ACC112 (cell line): ENCODE measurements at regions not wholly inside any gene's neighbourhood (a gene's known extent, or its start where the extent isn't known, plus 50 kb on each side); places are given as distances from the start of the nearest gene placed in this dataset.

ENCODE experiments used
- H2AFZ ChIP-seq: fragments of 200-600 bp; sonication (generic); one replicate; pipeline ENCODE4 v1.6.0; 2017; ENCODE audit warnings: antibody characterized with exemption, low read length; ENCODE audit not compliant: unreplicated experiment
- H3K27ac ChIP-seq: fragments of 200-600 bp; sonication (generic); 2 replicates; pipeline ENCODE4 v1.5.1; 2014; ENCODE audit warnings: low read depth, mild to moderate bottlenecking, antibody characterized with exemption, low read length, moderate library complexity
- H3K27me3 ChIP-seq: fragments of 200-600 bp; sonication (generic); 2 replicates; pipeline ENCODE4 v1.6.1; 2014; ENCODE audit warnings: mild to moderate bottlenecking, antibody characterized with exemption, low read length, moderate library complexity, mixed read lengths; ENCODE audit not compliant: insufficient read depth
- H3K36me3 ChIP-seq: fragments of 200-600 bp; sonication (generic); 2 replicates; pipeline ENCODE4 v1.6.1; 2016; ENCODE audit warnings: mild to moderate bottlenecking, antibody characterized with exemption, low read length, moderate library complexity, mixed read lengths; ENCODE audit not compliant: insufficient read depth
- H3K4me1 ChIP-seq: fragments of 200-600 bp; sonication (generic); one replicate; pipeline ENCODE4 v1.6.1; 2016; ENCODE audit warnings: low read length, mixed read lengths; ENCODE audit not compliant: insufficient read depth, unreplicated experiment, control insufficient read depth
- H3K4me3 ChIP-seq: fragments of 200-600 bp; sonication (generic); 2 replicates; pipeline ENCODE4 v1.5.1; 2014; ENCODE audit warnings: mild to moderate bottlenecking, low read depth, low read length
- H3K79me2 ChIP-seq: fragments of 200-600 bp; sonication (generic); one replicate; pipeline ENCODE4 v1.6.0; 2016; ENCODE audit warnings: low read length; ENCODE audit not compliant: control insufficient read depth, unreplicated experiment, insufficient read depth

DNA sequence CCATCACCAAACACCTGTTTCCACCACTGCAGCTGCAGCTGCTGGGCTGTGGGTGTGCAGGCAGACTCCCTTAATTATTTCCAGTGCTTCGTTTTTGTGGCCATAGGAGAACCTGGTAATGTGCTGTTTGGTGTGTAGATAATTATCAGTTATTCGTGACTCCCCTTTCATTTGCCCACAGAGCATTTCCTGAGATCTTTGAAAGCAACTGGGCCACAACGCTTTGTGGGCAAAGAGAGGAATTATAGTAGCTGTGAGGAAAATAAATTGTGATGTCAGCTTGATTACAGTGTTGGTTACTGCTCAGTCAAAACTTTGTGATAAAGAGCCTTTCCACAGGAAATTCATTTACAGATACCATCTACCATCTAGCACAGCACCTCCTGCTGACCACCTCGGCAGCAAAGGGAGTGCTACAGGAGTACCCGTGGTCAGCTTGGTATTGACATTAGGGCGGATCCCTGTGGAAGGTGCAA is 193.3 kb upstream of the SLCO3A1 start:
- no peaks in the 10 kb centered on the region for H3K27me3 ChIP-seq

DNA sequence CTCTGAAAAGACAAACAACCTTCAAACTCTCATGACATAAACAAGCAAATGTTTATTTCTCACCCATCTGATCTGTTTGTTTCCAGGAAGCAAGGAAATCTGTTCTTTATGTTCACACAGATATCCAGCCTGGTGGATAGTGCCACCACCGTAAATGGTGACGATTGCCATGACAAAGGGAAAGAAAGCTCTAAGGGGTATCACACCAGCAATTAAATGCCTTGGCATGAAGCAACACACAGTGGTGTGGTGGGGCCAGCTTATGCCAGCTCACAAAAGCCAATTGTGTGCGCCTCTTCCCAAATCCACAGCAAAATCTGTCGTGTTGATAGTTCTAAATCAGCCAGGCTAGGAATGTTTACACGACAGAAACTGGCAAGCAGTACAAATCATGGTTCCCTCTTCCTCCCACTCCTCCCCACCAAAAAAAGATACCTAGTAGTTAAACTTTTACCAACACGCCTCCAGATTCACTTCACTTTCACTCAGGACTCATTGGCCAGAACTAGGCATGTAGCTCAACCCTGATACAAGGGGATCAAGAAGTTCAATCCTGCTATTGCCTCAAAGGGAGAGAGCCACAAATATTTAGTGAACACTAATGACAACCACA is 189.2 kb upstream of the SLCO3A1 start:
- H2AFZ ChIP-seq = no peak overlapping the region
- H3K4me1 ChIP-seq = no peaks in the 10 kb centered on the region
- no peaks in the 10 kb centered on the region for H3K27me3 ChIP-seq
- H3K36me3 ChIP-seq = no peaks in the 10 kb centered on the region
- H3K4me3 ChIP-seq = no peak overlapping the region
- no peak overlapping the region for H3K27ac ChIP-seq
- no peaks in the 10 kb centered on the region for H3K79me2 ChIP-seq

More for the DNA sequence above, 193.3 kb upstream of the SLCO3A1 start:
- H3K4me1 ChIP-seq = no peaks in the 10 kb centered on the region
- no peaks in the 10 kb centered on the region for H3K79me2 ChIP-seq
- H3K27ac ChIP-seq = no peak overlapping the region
- no peaks in the 10 kb centered on the region for H3K36me3 ChIP-seq
- H2AFZ ChIP-seq = no peak overlapping the region
- H3K4me3 ChIP-seq = no peak overlapping the region

DNA sequence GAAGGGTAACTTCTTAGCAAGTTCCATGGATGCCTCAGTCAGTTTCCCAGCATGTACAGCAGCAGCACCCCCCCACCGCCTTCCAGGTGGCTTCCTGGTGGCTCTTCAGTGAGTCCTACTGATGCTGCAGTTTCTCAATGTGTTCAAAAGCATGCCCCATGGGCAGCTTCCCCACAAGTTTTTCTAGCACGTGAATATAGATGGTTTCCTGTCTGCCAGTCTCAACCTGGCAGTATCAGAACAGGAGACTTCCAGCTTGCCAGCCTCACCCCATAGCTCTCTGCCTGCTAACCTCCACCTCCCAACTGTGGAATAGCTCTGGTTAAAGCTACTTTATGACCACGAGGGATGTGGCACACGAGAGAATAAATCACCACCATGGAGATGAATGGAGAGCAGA is 188.3 kb upstream of the SLCO3A1 start:
- Histone ChIP-seq H3K4me3 (no peak overlapping the region), H3K36me3 (no peaks in the 10 kb centered on the region), H2AFZ (no peak overlapping the region), H3K79me2 (no peaks in the 10 kb centered on the region), H3K27ac (no peak overlapping the region), H3K4me1 (no peaks in the 10 kb centered on the region), H3K27me3 (no peaks in the 10 kb centered on the region)

DNA sequence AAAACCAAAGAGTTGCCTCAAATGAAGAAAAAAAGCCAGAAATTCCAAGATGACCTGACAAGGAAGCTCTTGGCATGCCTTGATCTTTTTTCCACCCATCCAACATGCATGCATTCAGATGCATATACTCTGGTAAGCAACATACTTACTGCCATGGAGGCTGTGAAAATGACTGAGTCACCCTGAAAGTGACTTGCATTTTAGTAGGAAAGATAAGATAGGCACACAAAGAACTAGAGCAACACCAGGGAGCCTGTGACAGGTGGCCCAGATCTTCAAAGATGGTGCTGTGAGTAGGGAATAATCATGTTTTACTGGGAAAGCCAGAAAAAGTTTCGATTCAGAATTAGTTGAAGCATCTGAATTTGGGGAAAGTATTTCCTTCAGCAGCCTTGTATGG is 185.1 kb upstream of the SLCO3A1 start:
- no peaks in the 10 kb centered on the region for H3K4me1 ChIP-seq
- no peak overlapping the region for H3K4me3 ChIP-seq
- no peaks in the 10 kb centered on the region for H3K27me3 ChIP-seq
- H2AFZ ChIP-seq = no peak overlapping the region
- no peaks in the 10 kb centered on the region for H3K36me3 ChIP-seq
- no peak overlapping the region for H3K27ac ChIP-seq
- H3K79me2 ChIP-seq = no peaks in the 10 kb centered on the region

DNA sequence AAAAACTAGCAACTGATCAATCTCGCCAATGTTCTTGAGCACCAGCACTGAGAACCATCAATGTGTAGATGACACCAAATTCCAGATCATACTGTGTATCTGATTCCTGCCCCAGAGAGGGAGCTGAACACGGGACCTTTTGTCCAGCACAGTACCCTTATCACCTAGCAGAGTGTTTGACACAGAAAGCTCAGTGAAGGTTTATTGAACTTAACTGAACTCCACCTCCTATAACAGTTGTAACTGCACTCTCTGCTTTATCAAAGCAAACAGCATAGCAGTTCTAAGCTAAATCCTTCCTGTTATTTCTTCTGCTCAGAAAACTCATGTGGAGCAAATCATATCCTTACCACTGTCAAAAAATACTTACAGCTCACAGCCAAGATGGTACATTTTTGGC is 183.4 kb upstream of the SLCO3A1 start:
- H3K4me3 ChIP-seq = no peak overlapping the region
- H2AFZ ChIP-seq = no peak overlapping the region
- H3K27ac ChIP-seq = no peak overlapping the region
- H3K27me3 ChIP-seq = no peaks in the 10 kb centered on the region
- H3K36me3 ChIP-seq = no peaks in the 10 kb centered on the region
- no peaks in the 10 kb centered on the region for H3K79me2 ChIP-seq
- H3K4me1 ChIP-seq = no peaks in the 10 kb centered on the region

DNA sequence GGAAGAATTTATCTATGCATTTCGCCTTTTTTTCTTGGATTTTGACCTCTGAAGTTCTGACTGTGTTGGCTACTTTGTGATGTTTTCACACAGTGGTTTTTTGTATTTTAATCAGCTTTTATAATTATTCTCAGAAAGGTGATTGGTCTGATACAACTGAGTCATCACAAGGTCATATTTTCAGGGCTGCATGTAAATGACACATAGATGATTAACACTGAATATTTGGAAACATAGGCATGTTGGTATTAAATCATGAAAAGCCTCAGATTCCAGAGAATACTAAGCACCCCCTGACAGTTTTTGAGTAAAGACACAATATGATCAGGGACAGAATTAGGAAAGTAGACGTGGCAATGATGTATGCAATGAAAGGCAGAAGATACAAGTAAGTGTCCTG is 175.5 kb upstream of the SLCO3A1 start:
- Histone ChIP-seq H2AFZ (no peak overlapping the region), H3K36me3 (no peaks in the 10 kb centered on the region), H3K27ac (no peak overlapping the region), H3K79me2 (no peaks in the 10 kb centered on the region), H3K27me3 (no peaks in the 10 kb centered on the region), H3K4me1 (no peaks in the 10 kb centered on the region), H3K4me3 (no peak overlapping the region)

DNA sequence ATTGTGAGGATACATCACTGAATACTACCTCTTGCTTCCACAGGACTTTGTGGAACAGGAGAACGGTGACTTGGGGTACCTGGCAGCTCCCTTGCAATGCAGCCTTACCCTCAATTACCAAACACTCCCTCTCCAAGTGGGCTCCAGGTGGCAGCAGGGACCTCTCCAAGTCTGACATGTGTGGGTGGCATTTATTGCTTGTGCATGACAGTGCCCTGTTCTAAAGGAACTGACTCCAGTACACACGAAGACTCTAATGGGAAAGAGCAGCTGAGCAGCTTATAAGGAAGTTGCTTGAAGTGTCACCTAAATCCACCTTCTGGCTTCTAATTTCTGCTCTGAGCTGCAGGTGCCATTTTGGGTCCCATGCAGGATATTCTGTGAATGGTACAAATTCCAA is 174.1 kb upstream of the SLCO3A1 start:
- Histone ChIP-seq H2AFZ (no peak overlapping the region), H3K36me3 (no peaks in the 10 kb centered on the region), H3K4me3 (no peak overlapping the region), H3K27me3 (no peaks in the 10 kb centered on the region), H3K79me2 (no peaks in the 10 kb centered on the region), H3K4me1 (no peaks in the 10 kb centered on the region), H3K27ac (no peak overlapping the region)

DNA sequence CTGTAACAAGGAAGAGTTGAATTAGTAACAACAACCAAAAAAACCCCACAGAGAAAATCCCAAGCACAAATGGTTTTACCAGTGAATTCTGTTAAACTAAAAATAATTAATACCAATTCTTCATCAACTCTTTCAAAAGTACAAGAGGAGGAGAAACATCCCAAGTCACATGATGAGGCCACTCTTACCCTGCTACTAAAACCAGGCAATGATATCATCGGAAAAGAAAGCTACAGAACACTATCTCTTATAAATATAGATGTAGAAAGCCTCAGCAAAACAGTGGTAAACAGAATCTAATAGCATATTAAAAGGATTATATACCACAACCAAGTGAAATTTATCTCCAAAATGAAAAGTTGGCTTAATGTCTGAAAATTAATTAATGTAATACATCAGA is 168.1 kb upstream of the SLCO3A1 start:
- H3K27ac ChIP-seq = no peak overlapping the region
- no peaks in the 10 kb centered on the region for H3K79me2 ChIP-seq
- H3K4me1 ChIP-seq = no peaks in the 10 kb centered on the region
- H2AFZ ChIP-seq = no peak overlapping the region
- no peak overlapping the region for H3K4me3 ChIP-seq
- no peaks in the 10 kb centered on the region for H3K36me3 ChIP-seq
- no peaks in the 10 kb centered on the region for H3K27me3 ChIP-seq

DNA sequence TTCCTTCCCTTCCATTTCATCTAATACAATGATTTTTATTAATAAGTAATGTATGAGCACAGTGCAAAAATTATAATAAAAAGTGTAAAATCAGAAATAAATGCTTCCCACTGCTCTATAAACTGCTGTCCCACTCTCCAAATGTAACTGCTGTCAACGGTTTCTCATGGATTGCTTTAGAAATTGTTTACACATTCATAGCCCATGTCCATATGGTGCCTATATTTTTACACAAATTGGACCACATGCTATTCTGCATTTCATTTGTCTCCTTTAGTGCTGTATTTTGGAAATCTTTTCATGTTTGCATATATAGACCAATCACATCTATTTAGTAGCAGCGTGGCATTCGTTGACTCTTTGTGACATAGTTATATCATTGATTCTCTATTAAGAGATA is 164.7 kb upstream of the SLCO3A1 start:
- Histone ChIP-seq H3K79me2 (no peaks in the 10 kb centered on the region), H2AFZ (no peak overlapping the region), H3K27me3 (no peaks in the 10 kb centered on the region), H3K27ac (no peak overlapping the region), H3K4me1 (no peaks in the 10 kb centered on the region), H3K4me3 (no peak overlapping the region), H3K36me3 (no peaks in the 10 kb centered on the region)

DNA sequence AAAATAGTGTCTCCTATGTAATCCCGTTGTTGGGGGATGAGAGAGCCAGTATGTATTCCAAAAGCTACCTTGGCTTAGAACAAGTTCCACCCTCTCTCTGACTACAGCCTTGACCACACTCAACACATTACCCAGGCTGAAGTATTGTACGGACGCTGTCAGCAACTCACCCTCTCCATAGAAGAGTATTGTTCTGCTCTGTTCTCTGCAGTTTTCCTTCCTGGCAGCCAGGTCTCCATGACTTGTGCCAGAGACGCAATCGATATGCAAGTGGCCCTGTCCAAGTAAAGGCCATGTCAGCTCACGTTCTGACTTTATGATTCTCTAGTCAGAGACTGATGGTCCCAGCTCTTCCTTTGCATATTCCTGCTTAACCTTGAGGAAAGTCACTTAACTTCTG is 164.1 kb upstream of the SLCO3A1 start:
- no peak overlapping the region for H3K27ac ChIP-seq
- H2AFZ ChIP-seq = no peak overlapping the region
- H3K36me3 ChIP-seq = no peaks in the 10 kb centered on the region
- H3K4me1 ChIP-seq = no peaks in the 10 kb centered on the region
- H3K27me3 ChIP-seq = no peaks in the 10 kb centered on the region
- H3K79me2 ChIP-seq = no peaks in the 10 kb centered on the region
- no peak overlapping the region for H3K4me3 ChIP-seq

DNA sequence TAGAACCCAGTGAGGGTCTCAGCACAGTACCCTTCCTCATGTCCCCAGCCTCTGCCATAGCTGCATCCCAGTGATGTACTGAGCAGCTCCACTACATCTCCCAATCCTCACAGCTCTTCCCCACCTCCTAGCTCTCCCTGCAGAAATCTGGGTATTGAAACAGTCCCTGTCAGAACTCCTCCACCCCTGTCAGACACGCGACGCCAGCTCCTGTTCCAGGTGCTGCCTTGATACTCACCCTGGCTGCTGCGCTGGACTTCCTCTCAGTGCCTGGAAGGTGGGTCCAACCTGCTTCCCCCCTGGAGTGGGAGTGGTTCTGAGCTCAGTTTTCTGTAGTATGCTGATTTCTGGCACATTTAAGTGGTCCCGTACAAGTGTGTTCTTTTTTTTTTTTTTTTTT is 160.9 kb upstream of the SLCO3A1 start:
- no peaks in the 10 kb centered on the region for H3K27me3 ChIP-seq
- no peaks in the 10 kb centered on the region for H3K4me1 ChIP-seq
- H3K4me3 ChIP-seq = no peak overlapping the region
- no peak overlapping the region for H3K27ac ChIP-seq
- H3K36me3 ChIP-seq = no peaks in the 10 kb centered on the region
- no peaks in the 10 kb centered on the region for H3K79me2 ChIP-seq
- H2AFZ ChIP-seq = no peak overlapping the region
